ENCODE measurements at regions not wholly inside any gene's neighbourhood (a gene's known extent, or its start where the extent isn't known, plus 50 kb on each side); places are given as distances from the start of the nearest gene placed in this dataset.

GRCh38 chr7:34245246-34245645 is 339.9 kb downstream of the BMPER start:
- no peak for TF ChIP-seq EZH2phosphoT487 (IDR thresholded peaks at IDR 0.05; ENCODE audit: unreplicated experiment)
- TF ChIP-seq CTCF (conservative IDR thresholded peaks at IDR 0.05; ENCODE audit: low read depth in 2 of 2), result no peak
- no peak for TF ChIP-seq EZH2 (IDR thresholded peaks at IDR 0.05; ENCODE audit: low read depth, unreplicated experiment)
- TF ChIP-seq REST (IDR thresholded peaks at IDR 0.05; ENCODE audit: unreplicated experiment), result no peak
- no peak for TF ChIP-seq POLR2AphosphoS5 (IDR thresholded peaks at IDR 0.05; ENCODE audit: low read depth)
- no peak for TF ChIP-seq CREB1 (CRISPR knock-in tag; IDR thresholded peaks at IDR 0.05; ENCODE audit: low read depth)
- TF ChIP-seq NANOG (IDR thresholded peaks at IDR 0.05; ENCODE audit: borderline replicate concordance), result no peak
- TF ChIP-seq ETS1 (IDR thresholded peaks at IDR 0.05), result no peak
- no peak for TF ChIP-seq JUNB (IDR thresholded peaks at IDR 0.05; ENCODE audit: unreplicated experiment)
- no peak for TF ChIP-seq ZNF114 (CRISPR knock-in tag; IDR thresholded peaks at IDR 0.05)
- no peak for TF ChIP-seq ZNF331 (CRISPR knock-in tag; IDR thresholded peaks at IDR 0.05; ENCODE audit: low read depth)
- TF ChIP-seq ZNF462 (CRISPR knock-in tag; IDR thresholded peaks at IDR 0.05), result no peak
- no peak for TF ChIP-seq STAT1 (IDR thresholded peaks at IDR 0.05; ENCODE audit: unreplicated experiment)

Data from GM23338 (cell line).